Thymus (tissue), 11 donors: ENCODE measurements at regions not wholly inside any gene's neighbourhood (a gene's known extent, or its start where the extent isn't known, plus 50 kb on each side); places are given as distances from the start of the nearest gene placed in this dataset.

ENCODE experiments used
- DNase-seq, 9 donors: peaks; one replicate each; pipeline ENCODE4 v3.0.0-alpha.2; 2013; ENCODE audit warnings: low spot score in 9 of 9, low read depth in 6 of 9, missing footprints in 1 of 9
- H3K27ac ChIP-seq, 2 donors: one replicate each; pipeline ENCODE4 v1.5.1; 2013; ENCODE audit warnings: control low read depth in 1 of 2, low read depth in 1 of 2, low read length in 1 of 2, mild to moderate bottlenecking in 1 of 2, moderate library complexity in 1 of 2
- H3K27me3 ChIP-seq, 2 donors: one replicate each; pipeline ENCODE4 v1.5.1; 2013; ENCODE audit warnings: low read length in 1 of 2; ENCODE audit not compliant: control insufficient read depth in 2 of 2, insufficient read depth in 1 of 2
- H3K36me3 ChIP-seq, 2 donors: one replicate each; pipeline ENCODE4 v1.5.1; 2013; ENCODE audit warnings: low read length in 1 of 2, mild to moderate bottlenecking in 1 of 2, moderate library complexity in 1 of 2; ENCODE audit not compliant: control insufficient read depth in 2 of 2, insufficient read depth in 2 of 2
- H3K4me1 ChIP-seq, 2 donors: one replicate each; pipeline ENCODE4 v1.5.1; 2013; ENCODE audit warnings: low read length in 2 of 2; ENCODE audit not compliant: control insufficient read depth in 2 of 2, insufficient read depth in 2 of 2
- H3K4me3 ChIP-seq, 2 donors: one replicate each; pipeline ENCODE4 v1.5.1; 2013; ENCODE audit warnings: low read length in 2 of 2, control low read depth in 1 of 2, mild to moderate bottlenecking in 1 of 2
- H3K9me3 ChIP-seq, 2 donors: one replicate each; pipeline ENCODE4 v1.5.1; 2013; ENCODE audit warnings: low read length in 1 of 2, mild to moderate bottlenecking in 1 of 2; ENCODE audit not compliant: control insufficient read depth in 2 of 2, insufficient read depth in 1 of 2
- WGBS: extraction: QIAGEN DNeasy Blood & Tissue Kit; methylation state at CpG from one replicate; pipeline ENCODE4 v1.1.7; 2013; 5-methylcytosine and 5-hydroxymethylcytosine counted together
- donor health status: healthy.

GRCh38 chr20:59406446-59406845 is 106.0 kb downstream of the EDN3 start:
- H3K27me3 ChIP-seq: peaks cover 24 to 41% of the 10 kb centered on the region in 2 donors
- no peak for DNase-seq
- 95% methylated on average over 4 of the region's 4 CpGs for WGBS
- no peak overlapping the region for H3K27ac ChIP-seq
- no peaks in the 10 kb centered on the region for H3K36me3 ChIP-seq
- no peaks in the 10 kb centered on the region for H3K9me3 ChIP-seq
- H3K4me3 ChIP-seq: no peak overlapping the region
- no peaks in the 10 kb centered on the region for H3K4me1 ChIP-seq

GRCh38 chr20:59411170-59411569 is 110.8 kb downstream of the EDN3 start:
- H3K9me3 ChIP-seq: no peaks in the 10 kb centered on the region
- H3K27ac ChIP-seq: no peak overlapping the region
- no peak for DNase-seq
- H3K36me3 ChIP-seq: no peaks in the 10 kb centered on the region
- H3K4me3 ChIP-seq: no peak overlapping the region
- WGBS: 92% methylated on average over 17 of the region's 17 CpGs
- H3K4me1 ChIP-seq: no peaks in the 10 kb centered on the region
- peaks cover 0 to 9% of the 10 kb centered on the region in 2 donors for H3K27me3 ChIP-seq

GRCh38 chr20:59411589-59411988 is 111.2 kb downstream of the EDN3 start:
- 92% methylated on average over 7 of the region's 7 CpGs for WGBS
- Histone ChIP-seq H3K9me3 (no peaks in the 10 kb centered on the region), H3K36me3 (no peaks in the 10 kb centered on the region), H3K27me3 (peaks cover 0 to 6% of the 10 kb centered on the region in 2 donors), H3K4me3 (no peak overlapping the region), H3K4me1 (no peaks in the 10 kb centered on the region), H3K27ac (no peak overlapping the region)
- DNase-seq: no peak

- Histone ChIP-seq H3K4me1 (no peaks in the 10 kb centered on the region), H3K27ac (no peak overlapping the region), H3K9me3 (no peaks in the 10 kb centered on the region), H3K36me3 (no peaks in the 10 kb centered on the region), H3K4me3 (no peak overlapping the region), H3K27me3 (peaks cover 0 to 4% of the 10 kb centered on the region in 2 donors)
- WGBS: 91% methylated on average over 6 of the region's 6 CpGs
- DNase-seq: no peak
Observed at GRCh38 chr20:59412181-59412580, 111.8 kb downstream of the EDN3 start.

- H3K27me3 ChIP-seq: peaks cover 0 to 4% of the 10 kb centered on the region in 2 donors
- no peak for DNase-seq
- H3K27ac ChIP-seq: no peak overlapping the region
- H3K4me1 ChIP-seq: no peaks in the 10 kb centered on the region
- WGBS: 83% methylated on average over 6 of the region's 6 CpGs
- H3K9me3 ChIP-seq: no peaks in the 10 kb centered on the region
- no peaks in the 10 kb centered on the region for H3K36me3 ChIP-seq
- no peak overlapping the region for H3K4me3 ChIP-seq
Observed at GRCh38 chr20:59412875-59413284, 112.5 kb downstream of the EDN3 start.

GRCh38 chr20:59413326-59413865 is 113.0 kb downstream of the EDN3 start:
- Histone ChIP-seq H3K27me3 (peaks cover 0 to 4% of the 10 kb centered on the region in 2 donors), H3K36me3 (no peaks in the 10 kb centered on the region), H3K9me3 (no peaks in the 10 kb centered on the region), H3K4me3 (no peak overlapping the region), H3K27ac (no peak overlapping the region), H3K4me1 (no peaks in the 10 kb centered on the region)
- DNase-seq: no peak
- WGBS: 98% methylated on average over 6 of the region's 6 CpGs

GRCh38 chr20:59414936-59415623 is 114.7 kb downstream of the EDN3 start:
- Histone ChIP-seq H3K4me3 (no peak overlapping the region), H3K27ac (no peak overlapping the region), H3K36me3 (no peaks in the 10 kb centered on the region), H3K4me1 (no peaks in the 10 kb centered on the region), H3K27me3 (peaks cover 0 to 4% of the 10 kb centered on the region in 2 donors), H3K9me3 (no peaks in the 10 kb centered on the region)
- no peak for DNase-seq
- WGBS: 94% methylated on average over 18 of the region's 18 CpGs

GRCh38 chr20:59416916-59417315 is 116.5 kb downstream of the EDN3 start:
- 92% methylated on average over 5 of the region's 5 CpGs for WGBS
- no peak overlapping the region for H3K4me3 ChIP-seq
- no peak for DNase-seq
- no peaks in the 10 kb centered on the region for H3K36me3 ChIP-seq
- H3K27ac ChIP-seq: no peak overlapping the region
- peaks cover 0 to 4% of the 10 kb centered on the region in 2 donors for H3K27me3 ChIP-seq
- H3K9me3 ChIP-seq: no peaks in the 10 kb centered on the region
- no peaks in the 10 kb centered on the region for H3K4me1 ChIP-seq

GRCh38 chr20:59421089-59421488 is 120.7 kb downstream of the EDN3 start:
- WGBS: 94% methylated on average over 6 of the region's 6 CpGs
- DNase-seq: no peak
- no peak overlapping the region for H3K27ac ChIP-seq

More at GRCh38 chr20:59421089-59421488, 120.7 kb downstream of the EDN3 start:
- Histone ChIP-seq H3K4me1 (peaks cover 0 to 2% of the 10 kb centered on the region in 2 donors), H3K4me3 (no peak overlapping the region), H3K9me3 (no peaks in the 10 kb centered on the region), H3K36me3 (no peaks in the 10 kb centered on the region), H3K27me3 (no peaks in the 10 kb centered on the region)
